ENCODE measurements at regions not wholly inside any gene's neighbourhood (a gene's known extent, or its start where the extent isn't known, plus 50 kb on each side); places are given as distances from the start of the nearest gene placed in this dataset.
"Not testable (repeated sequence)": the region's sequence is repeated elsewhere in the genome, so short reads cannot be mapped to it uniquely, and the experiment has no call there.

- DNase-seq (ENCODE audit: low read depth, low spot score) = no peak
These were observed 325.7 kb downstream of the GATA3 start for GRCh38 chr10:8379906-8380832.

- DNase-seq (ENCODE audit: low read depth, low spot score) = no peak
These were observed 326.5 kb downstream of the GATA3 start for GRCh38 chr10:8380833-8381496.

DNA sequence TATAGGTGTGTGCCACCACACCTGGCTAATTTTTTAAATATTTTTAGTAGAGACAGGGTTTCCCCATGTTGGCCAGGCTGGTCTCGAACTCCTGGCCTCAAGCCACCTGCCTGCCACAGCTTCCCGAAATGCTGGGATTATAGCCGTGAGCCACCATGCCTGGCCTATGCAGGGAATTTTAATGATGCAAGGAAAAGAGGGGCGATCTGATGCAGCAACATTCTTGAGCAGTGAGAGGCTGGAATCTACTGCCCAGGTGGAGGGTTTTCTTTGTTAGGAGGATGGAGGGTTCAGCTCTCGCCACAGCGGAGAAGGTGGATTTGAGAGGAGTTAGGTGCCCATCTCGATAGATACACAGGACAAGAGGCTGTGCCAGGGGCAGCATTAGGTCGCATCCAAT lies 332.3 kb downstream of the GATA3 start:
- DNase-seq (ENCODE audit: low read depth, low spot score) = no peak

DNA sequence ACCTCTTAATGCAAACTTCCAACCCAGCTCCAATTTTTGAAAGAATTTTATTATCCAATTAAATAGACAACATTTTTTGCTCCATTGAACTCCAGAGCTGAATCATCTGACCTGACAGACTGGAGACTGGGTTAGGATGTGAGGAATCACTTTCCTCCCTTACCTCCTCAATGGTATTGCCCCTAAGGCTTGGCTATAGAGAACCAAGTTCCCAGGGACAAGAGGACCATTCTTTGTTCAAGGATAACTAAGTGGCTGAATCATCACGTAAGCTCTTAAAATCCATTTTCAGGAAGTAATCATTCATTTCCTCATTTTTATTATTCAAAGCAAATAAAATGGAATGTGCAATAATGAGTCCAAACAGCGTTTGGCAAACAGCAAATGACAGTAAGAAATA lies 335.1 kb downstream of the GATA3 start:
- DNase-seq (ENCODE audit: low read depth, low spot score) = no peak

DNA sequence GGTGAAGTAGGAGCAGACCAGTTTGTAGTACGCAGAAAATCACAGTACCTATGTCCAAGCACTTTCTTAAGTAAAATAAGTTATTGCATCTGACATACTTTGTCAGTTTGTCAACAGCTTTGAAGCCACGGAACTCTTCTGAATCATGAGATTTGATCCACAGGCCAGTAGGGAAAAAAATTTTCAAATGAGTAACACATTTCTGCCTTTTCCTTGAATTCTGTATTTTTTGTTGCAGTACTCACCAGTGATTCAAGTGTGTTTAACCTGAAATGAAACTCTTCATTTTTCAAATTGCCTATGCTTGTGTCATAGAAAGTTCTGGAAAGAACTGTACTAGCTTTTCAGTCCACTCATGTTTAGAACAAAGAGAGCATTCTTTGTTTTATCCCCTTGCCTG lies 337.7 kb downstream of the GATA3 start:
- DNase-seq (ENCODE audit: low read depth, low spot score) = no peak

- no peak for DNase-seq (ENCODE audit: low read depth, low spot score)
These were observed 339.0 kb downstream of the GATA3 start for GRCh38 chr10:8393531-8393930.

DNA sequence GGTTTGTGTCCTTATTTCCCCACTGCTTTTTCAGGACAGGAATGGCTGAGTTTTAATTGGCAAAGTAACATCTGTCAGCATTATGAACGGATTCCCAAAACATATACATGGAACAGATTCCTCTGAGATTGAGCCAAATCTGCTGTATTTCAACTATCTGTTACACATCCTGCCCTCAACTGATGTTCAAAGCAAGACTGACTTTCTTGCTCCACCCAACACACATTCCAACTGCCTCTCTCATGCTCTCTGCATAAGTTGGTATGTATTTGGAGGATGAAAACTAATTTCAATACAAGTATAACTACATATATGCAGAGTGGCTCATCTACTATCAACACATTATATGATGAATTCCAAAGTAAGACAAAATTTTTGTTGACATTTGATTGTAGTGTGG lies 342.2 kb downstream of the GATA3 start:
- no peak for DNase-seq (ENCODE audit: low read depth, low spot score)

DNA sequence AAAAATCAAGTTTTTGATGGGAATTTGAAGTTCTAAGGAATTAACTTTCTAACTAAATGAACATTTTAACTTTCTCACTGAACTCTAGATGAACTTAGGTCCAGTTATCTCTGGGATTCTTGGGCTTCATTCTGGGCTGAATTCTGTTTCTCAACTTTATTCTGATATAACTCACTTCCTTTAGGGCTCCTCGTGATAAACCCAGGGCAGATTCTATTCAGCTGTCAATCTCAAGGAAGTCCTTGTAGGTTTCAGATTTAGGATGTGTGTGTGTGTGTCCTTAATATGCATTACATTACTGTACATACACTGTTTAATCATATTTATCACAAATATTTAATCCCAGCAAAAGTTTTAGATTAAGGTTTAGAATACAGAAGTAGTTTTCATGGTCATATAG lies 344.3 kb downstream of the GATA3 start:
- no peak for DNase-seq (ENCODE audit: low read depth, low spot score)

DNA sequence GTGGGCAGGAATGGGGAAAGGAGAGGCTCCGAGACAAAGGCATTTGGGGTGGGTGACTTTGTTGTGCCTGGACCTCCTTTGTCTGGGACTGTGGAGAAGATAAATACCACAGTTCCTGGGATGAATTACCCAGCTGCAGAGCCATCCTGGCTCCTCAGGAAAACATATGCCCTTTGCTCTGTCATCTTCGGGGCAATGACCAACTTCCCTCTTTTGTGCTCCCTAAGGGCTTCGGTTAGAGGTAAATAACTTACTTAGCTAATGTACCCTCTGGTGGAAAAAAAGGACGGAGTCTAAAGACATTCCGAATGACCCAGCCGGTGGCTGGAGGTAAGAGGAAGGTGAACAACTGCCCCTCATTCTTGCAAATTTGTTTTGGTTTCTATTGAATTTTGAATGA lies 345.7 kb downstream of the GATA3 start:
- no peak for DNase-seq (ENCODE audit: low read depth, low spot score)

DNA sequence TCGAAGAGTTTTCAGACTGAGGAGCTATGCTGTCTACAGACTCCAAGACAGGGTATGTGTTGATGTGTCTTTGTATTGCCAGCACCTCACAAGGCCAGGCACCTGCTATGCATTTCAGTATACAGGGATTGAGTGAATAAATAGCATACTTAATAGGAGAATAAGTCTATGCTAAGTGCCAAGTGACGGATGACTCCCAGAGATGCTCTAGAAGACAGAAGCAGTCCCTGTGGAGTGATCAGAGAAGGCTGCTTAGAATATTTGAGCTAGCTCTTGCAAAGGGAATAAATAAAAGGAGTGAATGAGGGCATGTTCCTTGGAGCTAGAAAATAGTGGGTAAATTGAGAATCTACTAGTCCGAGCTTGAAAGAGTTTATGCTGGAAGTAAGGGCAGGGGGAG lies 346.4 kb downstream of the GATA3 start:
- DNase-seq (ENCODE audit: low read depth, low spot score) = no peak

- no peak for DNase-seq (ENCODE audit: low read depth, low spot score)
These were observed 347.0 kb downstream of the GATA3 start for GRCh38 chr10:8401531-8401930.

GRCh38 chr10:8402576-8402975 lies 348.1 kb downstream of the GATA3 start:
- no peak for DNase-seq (ENCODE audit: low read depth, low spot score)

GRCh38 chr10:8403711-8404371 lies 349.4 kb downstream of the GATA3 start:
- no peak for DNase-seq (ENCODE audit: low read depth, low spot score)

GRCh38 chr10:8404721-8405120 lies 350.2 kb downstream of the GATA3 start:
- DNase-seq (ENCODE audit: low read depth, low spot score) = no peak

GRCh38 chr10:8405596-8405995 lies 351.1 kb downstream of the GATA3 start:
- no peak for DNase-seq (ENCODE audit: low read depth, low spot score)

GRCh38 chr10:8407501-8408021 lies 353.1 kb downstream of the GATA3 start:
- no peak for DNase-seq (ENCODE audit: low read depth, low spot score)

DNA sequence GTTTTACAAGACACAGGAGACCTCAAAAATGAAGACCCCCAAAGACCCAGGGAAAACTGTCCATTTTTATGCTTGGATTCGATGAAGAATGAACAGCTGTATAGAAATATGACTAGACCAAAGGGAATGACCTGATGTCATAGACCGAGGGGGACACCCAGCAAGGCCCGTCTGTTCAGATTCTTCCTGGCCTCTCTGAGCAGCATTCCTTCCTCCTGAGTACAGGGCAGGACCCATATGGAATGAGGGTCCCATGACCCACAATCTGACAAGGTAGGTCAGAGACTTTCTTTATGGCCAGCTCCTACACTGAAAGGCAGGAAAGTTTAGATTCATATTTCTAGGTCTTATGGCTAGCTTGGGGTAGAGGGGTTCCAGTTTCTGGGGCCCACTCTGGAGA lies 356.0 kb downstream of the GATA3 start:
- DNase-seq (ENCODE audit: low read depth, low spot score) = no peak

- no peak for DNase-seq (ENCODE audit: low read depth, low spot score)
These were observed 358.1 kb downstream of the GATA3 start for GRCh38 chr10:8412541-8412940.

GRCh38 chr10:8415029-8415428 lies 360.5 kb downstream of the GATA3 start:
- DNase-seq (ENCODE audit: low read depth, low spot score) = not testable (repeated sequence)

DNA sequence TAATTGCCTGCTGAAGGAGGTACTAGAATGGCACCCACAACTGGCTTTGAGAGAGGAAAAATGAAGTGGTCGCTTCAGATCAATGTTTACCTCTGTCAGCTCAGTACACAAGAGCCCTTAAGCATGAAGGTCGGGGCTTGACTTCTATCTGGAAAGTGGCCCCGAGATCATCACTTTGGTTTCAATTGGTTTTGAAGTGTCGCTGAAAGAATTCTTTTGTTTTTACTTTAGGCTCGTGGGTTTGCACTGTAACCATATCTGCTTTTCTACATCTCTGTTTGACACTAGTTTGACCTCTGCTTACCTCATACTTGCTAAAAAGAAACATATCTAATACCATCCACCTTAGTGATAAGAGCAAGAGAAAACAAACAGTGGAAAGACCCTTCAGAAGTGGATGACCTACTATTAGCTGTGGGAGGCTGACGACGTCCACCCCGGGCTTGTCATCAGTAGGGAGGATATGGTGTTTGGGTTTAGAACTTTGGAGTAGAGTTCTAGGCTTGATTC lies 361.8 kb downstream of the GATA3 start:
- DNase-seq (ENCODE audit: low read depth, low spot score) = no peak

DNA sequence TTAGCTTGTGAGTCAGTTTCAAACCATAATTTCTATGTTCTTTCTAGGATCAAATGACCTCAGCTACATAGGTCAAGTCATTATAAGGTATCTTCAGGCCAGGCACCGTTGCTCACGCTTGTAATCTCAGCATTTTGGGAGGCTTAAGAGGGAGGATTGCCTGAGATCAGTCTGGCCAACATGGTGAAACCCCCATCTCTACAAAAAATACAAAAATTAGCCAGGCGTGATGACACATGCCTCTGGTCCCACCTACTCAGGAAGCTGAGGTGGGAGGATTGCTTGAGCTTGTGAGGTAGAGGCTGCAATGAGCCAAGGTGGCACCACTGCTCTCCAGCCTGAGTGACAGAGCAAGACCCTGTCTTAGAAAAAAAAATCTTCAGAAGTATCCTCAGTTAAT lies 362.3 kb downstream of the GATA3 start:
- no peak for DNase-seq (ENCODE audit: low read depth, low spot score)

- no peak for DNase-seq (ENCODE audit: low read depth, low spot score)
These were observed 363.1 kb downstream of the GATA3 start for GRCh38 chr10:8417631-8418030.

Data from iPS DF 19.7 (cell line).